ENCODE measurements at regions not wholly inside any gene's neighbourhood (a gene's known extent, or its start where the extent isn't known, plus 50 kb on each side); places are given as distances from the start of the nearest gene placed in this dataset.

- TF ChIP-seq GATA2 (IDR thresholded peaks at IDR 0.05; ENCODE audit: low read depth, low read length) = no peak
- TF ChIP-seq GATA3 (IDR thresholded peaks at IDR 0.05; ENCODE audit: low read depth, low read length) = no peak
Measured at GRCh38 chr16:59249011-59249410, 514.9 kb upstream of the GOT2 start.

Data from SH-SY5Y (cell line).